SK-N-MC (cell line): ENCODE measurements at regions not wholly inside any gene's neighbourhood (a gene's known extent, or its start where the extent isn't known, plus 50 kb on each side); places are given as distances from the start of the nearest gene placed in this dataset.

Experiments used
- EZH2 ChIP-seq: fragments of 200-600 bp; sonication (generic); IDR thresholded peaks from one replicate; pipeline ENCODE4 v1.6.1; 2017; ENCODE audit warnings: antibody characterized with exemption
- FOXP2 ChIP-seq: optimal IDR thresholded peaks from 2 replicates; pipeline ENCODE3; 2011; ENCODE audit warnings: mild to moderate bottlenecking, moderate library complexity; ENCODE audit not compliant: insufficient read depth; ENCODE audit errors: extremely low read length, control extremely low read depth
- POLR2AphosphoS5 ChIP-seq: IDR thresholded peaks from 2 replicates; pipeline ENCODE4 v1.6.1; 2012; ENCODE audit warnings: mild to moderate bottlenecking, low read depth, low read length, borderline replicate concordance

DNA sequence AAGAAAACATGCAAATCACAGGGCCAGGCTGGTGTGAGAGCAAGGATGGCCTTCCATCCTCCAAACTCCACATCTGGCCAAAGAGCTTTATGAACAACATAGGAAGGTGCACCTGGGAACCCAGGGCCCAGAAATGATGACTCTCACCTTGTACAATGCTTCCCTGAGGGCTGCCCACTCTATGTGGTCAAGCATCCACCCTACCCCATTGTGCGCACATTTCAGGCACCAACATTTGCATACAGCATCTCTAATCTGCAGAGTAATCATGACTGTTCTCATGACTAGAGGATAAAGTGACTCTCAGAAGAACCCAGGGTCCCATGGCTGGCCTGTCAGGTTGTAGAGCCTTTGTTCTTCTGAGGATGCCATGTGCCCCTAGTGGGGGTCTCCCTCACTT is 57.2 kb upstream of the NTF3 start:
- TF ChIP-seq POLR2AphosphoS5 (no peak), EZH2 (no peak), FOXP2 (no peak)
